Esophagus muscularis mucosa (tissue), 4 donors: ENCODE measurements at regions not wholly inside any gene's neighbourhood (a gene's known extent, or its start where the extent isn't known, plus 50 kb on each side); places are given as distances from the start of the nearest gene placed in this dataset.

Experiments used
- EP300 ChIP-seq: sonication (generic); formaldehyde crosslinking; IDR thresholded peaks from one replicate; pipeline ENCODE4 v1.6.1; 2017; ENCODE audit warnings: antibody characterized with exemption
- POLR2A ChIP-seq: fragments of 450-650 bp; IDR thresholded peaks from one replicate; pipeline ENCODE4 v1.6.1; 2017; ENCODE audit warnings: antibody characterized with exemption, moderate library complexity, mild to moderate bottlenecking, low read depth
- POLR2AphosphoS5 ChIP-seq, 2 donors: sonication (generic); formaldehyde crosslinking; IDR thresholded peaks; one replicate each; pipeline ENCODE4 v1.6.1; 2017; ENCODE audit warnings: antibody characterized with exemption in 2 of 2
- TF ChIP-seq, protein P1 (sequence below), 3 experiments: fragments of 200-600 bp in 2 of 3; fragments of 450-650 bp in 1 of 3; sonication (generic) in 2 of 3; IDR thresholded peaks; one replicate each; pipeline ENCODE4 v1.5.1; 2017 to 2019; ENCODE audit warnings: antibody characterized with exemption in 3 of 3, mild to moderate bottlenecking in 2 of 3, moderate library complexity in 1 of 3

DNA sequence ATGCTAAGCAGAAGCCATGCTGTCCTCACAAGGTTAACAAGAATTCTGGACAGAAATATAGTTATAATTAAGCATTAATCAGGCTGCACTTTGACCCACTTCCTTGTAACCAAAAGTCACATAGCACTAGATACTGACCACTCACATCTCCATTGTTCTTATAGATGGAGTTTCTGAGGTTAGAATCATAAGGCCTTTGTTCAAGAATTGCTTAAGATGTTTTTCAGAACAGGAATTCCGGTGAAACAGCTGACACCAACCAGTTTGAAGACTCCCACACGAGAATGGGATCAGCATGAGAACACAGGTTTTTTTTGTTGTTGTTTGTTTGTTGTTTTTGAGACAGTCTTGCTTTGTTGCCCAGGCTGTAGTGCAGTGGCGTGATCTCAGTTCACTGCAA lies 488.3 kb upstream of the NRP1 start:
- TF ChIP-seq POLR2A: no peak
- no peak for TF ChIP-seq EP300
- TF ChIP-seq, protein P1, sequence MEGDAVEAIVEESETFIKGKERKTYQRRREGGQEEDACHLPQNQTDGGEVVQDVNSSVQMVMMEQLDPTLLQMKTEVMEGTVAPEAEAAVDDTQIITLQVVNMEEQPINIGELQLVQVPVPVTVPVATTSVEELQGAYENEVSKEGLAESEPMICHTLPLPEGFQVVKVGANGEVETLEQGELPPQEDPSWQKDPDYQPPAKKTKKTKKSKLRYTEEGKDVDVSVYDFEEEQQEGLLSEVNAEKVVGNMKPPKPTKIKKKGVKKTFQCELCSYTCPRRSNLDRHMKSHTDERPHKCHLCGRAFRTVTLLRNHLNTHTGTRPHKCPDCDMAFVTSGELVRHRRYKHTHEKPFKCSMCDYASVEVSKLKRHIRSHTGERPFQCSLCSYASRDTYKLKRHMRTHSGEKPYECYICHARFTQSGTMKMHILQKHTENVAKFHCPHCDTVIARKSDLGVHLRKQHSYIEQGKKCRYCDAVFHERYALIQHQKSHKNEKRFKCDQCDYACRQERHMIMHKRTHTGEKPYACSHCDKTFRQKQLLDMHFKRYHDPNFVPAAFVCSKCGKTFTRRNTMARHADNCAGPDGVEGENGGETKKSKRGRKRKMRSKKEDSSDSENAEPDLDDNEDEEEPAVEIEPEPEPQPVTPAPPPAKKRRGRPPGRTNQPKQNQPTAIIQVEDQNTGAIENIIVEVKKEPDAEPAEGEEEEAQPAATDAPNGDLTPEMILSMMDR (IDR thresholded peaks at IDR 0.05): no peak
- TF ChIP-seq POLR2AphosphoS5 (IDR thresholded peaks at IDR 0.05): no peak
